ENCODE measurements at regions not wholly inside any gene's neighbourhood (a gene's known extent, or its start where the extent isn't known, plus 50 kb on each side); places are given as distances from the start of the nearest gene placed in this dataset.
"Not testable (repeated sequence)": the region's sequence is repeated elsewhere in the genome, so short reads cannot be mapped to it uniquely, and the experiment has no call there.

GRCh38 chr3:155995525-155996370 is 124.6 kb upstream of the KCNAB1 start:
- peak in 2 of 3 experiments; percentile 31 to 57 for TF ChIP-seq CTCF (IDR thresholded peaks at IDR 0.05)
- H3K4me1 ChIP-seq: peaks cover 0 to 5% of the 10 kb centered on the region in 2 donors
- intact Hi-C loops (cut with DNase I): no loop called here
- H3K27ac ChIP-seq: no peak overlapping the region
- no peaks in the 10 kb centered on the region for H3K27me3 ChIP-seq
- no peak overlapping the region for H3K4me3 ChIP-seq
- DNase-seq (ENCODE audit: low spot score in 2 of 2): no peak
- H3K36me3 ChIP-seq: no peaks in the 10 kb centered on the region
- H3K9me3 ChIP-seq: no peaks in the 10 kb centered on the region

- no peaks in the 10 kb centered on the region for H3K36me3 ChIP-seq
- no peak for DNase-seq (ENCODE audit: low spot score in 2 of 2)
- no peak overlapping the region for H3K4me3 ChIP-seq
- no peak overlapping the region for H3K27ac ChIP-seq
- no peaks in the 10 kb centered on the region for H3K27me3 ChIP-seq
- no peak for TF ChIP-seq CTCF (IDR thresholded peaks at IDR 0.05)
- H3K9me3 ChIP-seq: no peaks in the 10 kb centered on the region
- intact Hi-C loops (cut with DNase I): no loop called here
- H3K4me1 ChIP-seq: no peaks in the 10 kb centered on the region
Measured at GRCh38 chr3:155996882-155997281, 123.5 kb upstream of the KCNAB1 start.

- H3K27me3 ChIP-seq; H3K27ac ChIP-seq; H3K4me1 ChIP-seq; intact Hi-C loops (cut with DNase I); H3K9me3 ChIP-seq; DNase-seq (ENCODE audit: low spot score in 2 of 2); H3K4me3 ChIP-seq; H3K36me3 ChIP-seq: not testable (repeated sequence)
Measured at GRCh38 chr3:155998173-155998572, 122.2 kb upstream of the KCNAB1 start.

GRCh38 chr3:156005736-156006135 is 114.6 kb upstream of the KCNAB1 start:
- H3K27ac ChIP-seq: no peak overlapping the region
- H3K9me3 ChIP-seq: no peaks in the 10 kb centered on the region
- H3K4me1 ChIP-seq: no peaks in the 10 kb centered on the region
- intact Hi-C loops (cut with DNase I): no loop called here
- H3K36me3 ChIP-seq: no peaks in the 10 kb centered on the region
- no peak for TF ChIP-seq CTCF (IDR thresholded peaks at IDR 0.05)
- no peak overlapping the region for H3K4me3 ChIP-seq
- DNase-seq (ENCODE audit: low spot score in 2 of 2): no peak
- H3K27me3 ChIP-seq: no peaks in the 10 kb centered on the region

- intact Hi-C loops (cut with DNase I): no loop called here
- Histone ChIP-seq H3K9me3 (no peaks in the 10 kb centered on the region), H3K4me1 (no peaks in the 10 kb centered on the region), H3K27ac (no peak overlapping the region), H3K36me3 (no peaks in the 10 kb centered on the region), H3K27me3 (no peaks in the 10 kb centered on the region), H3K4me3 (no peak overlapping the region)
- DNase-seq (ENCODE audit: low spot score in 2 of 2): no peak
- peak in 2 of 3 experiments; percentile 18 to 42 for TF ChIP-seq CTCF (IDR thresholded peaks at IDR 0.05)
Measured at GRCh38 chr3:156010829-156011228, 109.5 kb upstream of the KCNAB1 start.

- intact Hi-C loops (cut with DNase I): no loop called here
Measured at GRCh38 chr3:156014489-156014888, 105.9 kb upstream of the KCNAB1 start.

More at GRCh38 chr3:156014489-156014888, 105.9 kb upstream of the KCNAB1 start:
- Histone ChIP-seq H3K27ac (no peak overlapping the region), H3K27me3 (no peaks in the 10 kb centered on the region), H3K9me3 (no peaks in the 10 kb centered on the region), H3K4me3 (no peak overlapping the region), H3K4me1 (no peaks in the 10 kb centered on the region), H3K36me3 (no peaks in the 10 kb centered on the region)
- TF ChIP-seq CTCF (IDR thresholded peaks at IDR 0.05): no peak
- DNase-seq (ENCODE audit: low spot score in 2 of 2): no peak
